Stimulated activated effector memory CD8-positive, alpha-beta T cell treated with anti-CD3 and anti-CD28 coated beads, Interleukin-12 subunit alpha, Interleukin-12 subunit beta, amount 100 ng/mL, for 72 hours (primary cell): ENCODE measurements at regions not wholly inside any gene's neighbourhood (a gene's known extent, or its start where the extent isn't known, plus 50 kb on each side); places are given as distances from the start of the nearest gene placed in this dataset.
A peak's percentile ranks its signal among the peaks of the same experiment; 100 is the strongest.
"Not testable (repeated sequence)": the region's sequence is repeated elsewhere in the genome, so short reads cannot be mapped to it uniquely, and the experiment has no call there.

Source experiments
- ATAC-seq: fragments of 150-1000 bp; cut with Tn5 transposase; 2 replicates; pipeline ENCODE4 v1.10.0; 2021
- DNase-seq, 2 donors: peaks; one replicate each; pipeline ENCODE4 v3.0.0; 2021 to 2022; ENCODE audit warnings: low spot score in 2 of 2
- H3K27ac Mint-ChIP-seq: one replicate; pipeline ENCODE4 v1.8.0; 2022; ENCODE audit warnings: mild to moderate bottlenecking, mixed read lengths
- H3K36me3 Mint-ChIP-seq: one replicate; pipeline ENCODE4 v1.8.0; 2022; ENCODE audit warnings: mild to moderate bottlenecking, mixed read lengths
- H3K4me1 Mint-ChIP-seq: one replicate; pipeline ENCODE4 v1.8.0; 2022; ENCODE audit warnings: mixed read lengths
- H3K4me3 Mint-ChIP-seq: one replicate; pipeline ENCODE4 v1.8.0; 2022; ENCODE audit warnings: mild to moderate bottlenecking, mixed read lengths
- H3K9me3 Mint-ChIP-seq: one replicate; pipeline ENCODE4 v1.8.0; 2022; ENCODE audit warnings: mixed read lengths

DNA sequence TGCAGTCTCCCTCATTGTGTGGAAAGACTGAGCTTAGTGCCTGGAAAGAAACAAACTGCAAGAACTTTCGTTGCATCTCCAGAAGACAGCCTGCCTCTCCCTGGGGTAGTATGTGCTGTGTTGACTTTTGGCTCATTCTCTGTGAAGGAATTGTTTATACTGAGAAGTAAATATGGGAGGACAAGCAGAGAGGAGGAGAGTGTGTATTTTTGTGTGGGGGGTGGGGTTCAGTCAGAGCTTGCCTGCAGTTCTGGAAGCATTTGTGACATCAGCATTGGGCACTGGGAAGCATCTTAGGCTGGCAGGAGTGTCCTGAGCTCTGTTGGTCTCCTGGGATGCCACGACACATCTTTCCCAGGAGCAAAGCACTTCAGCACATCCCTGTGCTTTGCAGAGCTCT, 147.9 kb downstream of the HS3ST3B1 start:
- DNase-seq, result no peak
- Mint-ChIP-seq H3K9me3 (no peaks in the 10 kb centered on the region), H3K4me1 (no peaks in the 10 kb centered on the region), H3K4me3 (no peak overlapping the region), H3K36me3 (no peaks in the 10 kb centered on the region), H3K27ac (no peak overlapping the region)
- no peak for ATAC-seq

- Mint-ChIP-seq H3K4me1 (peaks cover 6% of the 10 kb centered on the region), H3K9me3 (no peaks in the 10 kb centered on the region)
Observed at GRCh38 chr17:14446825-14447224, 145.9 kb downstream of the HS3ST3B1 start.

DNA sequence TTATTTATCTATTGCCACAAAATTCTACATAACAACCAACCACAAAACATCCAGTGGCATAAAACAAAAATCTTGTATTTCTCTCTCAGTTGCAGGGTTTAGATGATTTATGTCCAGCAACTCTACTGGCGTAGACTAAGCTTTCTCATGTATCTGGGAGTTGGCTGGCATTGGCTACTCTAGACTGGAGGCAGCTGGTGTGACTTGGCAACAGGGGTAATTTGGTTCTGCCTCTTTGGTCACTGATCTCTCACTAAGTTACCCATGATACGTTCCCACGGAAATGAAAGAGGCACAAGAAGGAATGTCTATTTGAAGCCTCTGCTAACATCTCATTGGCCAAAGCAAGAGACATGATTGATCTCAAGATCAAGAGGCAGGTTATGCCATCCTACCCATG, 144.0 kb downstream of the HS3ST3B1 start:
- H3K4me3 Mint-ChIP-seq, result no peak overlapping the region
- H3K36me3 Mint-ChIP-seq, result no peaks in the 10 kb centered on the region
- DNase-seq, result no peak
- H3K27ac Mint-ChIP-seq, result no peak overlapping the region
- H3K9me3 Mint-ChIP-seq, result no peaks in the 10 kb centered on the region
- peaks cover 8% of the 10 kb centered on the region for H3K4me1 Mint-ChIP-seq
- ATAC-seq, result no peak

More at GRCh38 chr17:14446825-14447224, 145.9 kb downstream of the HS3ST3B1 start:
- ATAC-seq (no peak), DNase-seq (no peak)
- Mint-ChIP-seq H3K36me3 (no peaks in the 10 kb centered on the region), H3K27ac (no peak overlapping the region), H3K4me3 (no peak overlapping the region)

DNA sequence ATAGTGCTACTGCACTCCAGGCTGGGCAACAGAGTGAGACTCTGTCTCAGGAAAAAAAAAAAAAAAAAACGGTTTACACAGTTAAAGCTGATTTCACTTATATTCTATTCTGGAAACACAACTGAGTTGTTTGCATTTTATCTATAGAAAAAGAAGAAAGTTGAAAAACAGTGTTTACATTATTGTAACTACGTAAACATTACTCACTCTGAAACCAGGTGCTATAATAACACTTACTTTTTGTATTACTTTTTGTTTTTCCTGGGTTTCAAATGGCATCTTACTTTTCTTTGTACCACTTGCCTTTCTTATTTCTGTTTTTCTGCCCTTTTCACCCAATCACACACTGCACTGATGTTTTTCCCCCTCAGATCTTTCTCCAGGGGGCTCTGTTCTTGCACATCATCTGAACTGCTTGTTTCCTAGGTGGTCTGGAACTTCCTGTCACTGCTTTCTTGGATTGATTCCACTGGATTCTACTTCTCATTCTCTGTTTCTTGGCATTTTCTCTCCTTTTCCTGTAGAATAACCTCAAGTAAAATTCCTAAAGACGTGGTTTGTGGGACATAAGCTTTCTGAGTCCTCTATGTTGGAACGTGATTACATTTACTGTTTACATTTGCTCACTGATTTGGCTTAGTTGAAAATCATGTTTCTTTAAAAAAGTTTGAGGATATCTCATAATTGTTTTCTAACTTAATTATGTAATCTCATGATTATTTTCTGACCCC, 142.1 kb downstream of the HS3ST3B1 start:
- H3K9me3 Mint-ChIP-seq, result no peaks in the 10 kb centered on the region
- peaks cover 13% of the 10 kb centered on the region for H3K4me1 Mint-ChIP-seq
- ATAC-seq (no peak), DNase-seq (no peak)
- no peak overlapping the region for H3K4me3 Mint-ChIP-seq
- H3K27ac Mint-ChIP-seq, result peak overlapping the region; percentile 13
- H3K36me3 Mint-ChIP-seq, result no peaks in the 10 kb centered on the region

GRCh38 chr17:14437176-14437575, 136.3 kb downstream of the HS3ST3B1 start:
- Mint-ChIP-seq H3K4me1 (peaks cover 17% of the 10 kb centered on the region), H3K9me3 (no peaks in the 10 kb centered on the region), H3K36me3 (no peaks in the 10 kb centered on the region), H3K27ac (no peak overlapping the region), H3K4me3 (no peak overlapping the region)
- no peak for DNase-seq
- ATAC-seq, result no peak

DNA sequence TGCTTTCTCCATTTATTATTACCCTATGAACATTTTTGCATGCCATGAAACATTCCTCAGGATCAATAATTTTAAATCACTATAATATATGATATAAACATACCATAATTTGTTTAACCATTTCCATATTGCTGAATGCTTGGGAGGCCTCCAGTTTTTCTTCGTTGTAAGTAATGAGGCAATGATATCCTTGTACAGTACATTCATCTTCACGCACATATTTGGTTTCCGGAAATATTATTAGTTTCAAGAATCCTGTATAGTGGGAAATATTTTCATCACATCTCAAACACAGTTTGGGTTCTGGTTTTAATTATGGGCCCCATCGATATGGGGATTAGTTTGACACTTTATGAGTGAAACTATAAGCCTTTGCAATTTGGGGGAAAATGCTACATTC, 135.4 kb downstream of the HS3ST3B1 start:
- H3K4me1 Mint-ChIP-seq, result peaks cover 17% of the 10 kb centered on the region

DNA sequence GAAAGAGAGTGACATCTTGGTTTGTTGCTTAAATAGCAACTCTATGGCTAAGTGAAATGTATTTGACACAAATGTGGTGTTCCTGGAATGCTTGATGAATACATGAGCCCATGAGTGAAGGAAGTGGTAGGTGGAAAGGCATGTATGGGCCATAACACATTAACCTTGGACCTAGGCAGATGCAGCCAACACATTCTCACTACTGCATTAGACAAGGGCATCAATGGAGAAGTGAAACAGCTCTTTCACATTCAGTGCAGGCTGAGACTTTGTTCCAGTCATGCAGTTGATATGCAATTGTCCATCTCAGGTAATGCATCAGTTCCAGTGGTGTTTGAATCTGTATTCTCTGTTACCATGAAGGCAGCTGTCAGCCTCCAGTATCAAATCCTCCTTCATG, 133.6 kb downstream of the HS3ST3B1 start:
- no peaks in the 10 kb centered on the region for H3K9me3 Mint-ChIP-seq
- H3K4me3 Mint-ChIP-seq, result no peak overlapping the region
- DNase-seq (no peak), ATAC-seq (no peak)
- H3K4me1 Mint-ChIP-seq, result peaks cover 21% of the 10 kb centered on the region
- no peaks in the 10 kb centered on the region for H3K36me3 Mint-ChIP-seq
- H3K27ac Mint-ChIP-seq, result no peak overlapping the region

More for the DNA sequence above, 135.4 kb downstream of the HS3ST3B1 start:
- Mint-ChIP-seq H3K4me3 (no peak overlapping the region), H3K9me3 (no peaks in the 10 kb centered on the region), H3K27ac (no peak overlapping the region), H3K36me3 (no peaks in the 10 kb centered on the region)
- DNase-seq (no peak), ATAC-seq (no peak)

DNA sequence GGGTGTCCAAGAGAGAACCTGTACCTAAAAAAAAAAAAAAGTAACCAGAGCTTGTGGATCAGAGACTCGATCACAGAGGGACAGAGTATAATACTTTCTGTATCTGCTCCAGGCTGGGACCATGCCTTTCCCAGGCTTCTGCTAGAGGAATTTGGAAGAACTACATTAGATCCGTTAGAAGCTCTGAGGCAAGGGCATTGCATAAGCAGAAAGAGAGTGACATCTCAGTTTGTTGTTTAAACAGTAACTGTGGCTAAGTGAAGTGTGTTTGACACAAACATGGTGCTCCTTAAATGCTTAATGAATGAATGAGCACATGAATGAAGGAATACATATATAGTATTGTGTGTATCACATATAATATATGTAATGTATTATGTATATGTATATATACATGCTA, 131.2 kb downstream of the HS3ST3B1 start:
- H3K4me1 Mint-ChIP-seq, result peaks cover 44% of the 10 kb centered on the region
- H3K27ac Mint-ChIP-seq, result no peak overlapping the region
- no peak for ATAC-seq
- no peak for DNase-seq
- H3K36me3 Mint-ChIP-seq, result no peaks in the 10 kb centered on the region
- no peaks in the 10 kb centered on the region for H3K9me3 Mint-ChIP-seq
- no peak overlapping the region for H3K4me3 Mint-ChIP-seq

GRCh38 chr17:14429084-14429483, 128.2 kb downstream of the HS3ST3B1 start:
- Mint-ChIP-seq H3K9me3 (no peaks in the 10 kb centered on the region), H3K27ac (peak overlapping the region; percentile 43), H3K36me3 (no peaks in the 10 kb centered on the region), H3K4me3 (peak overlapping the region; percentile 58), H3K4me1 (peaks cover 43% of the 10 kb centered on the region)
- no peak for DNase-seq
- no peak for ATAC-seq

- H3K27ac Mint-ChIP-seq, result peak overlapping the region; percentile 43
- H3K4me1 Mint-ChIP-seq, result peaks cover 47% of the 10 kb centered on the region
- DNase-seq (no peak), ATAC-seq (peak; percentile 79)
- H3K4me3 Mint-ChIP-seq, result peak overlapping the region; percentile 58
- H3K36me3 Mint-ChIP-seq, result no peaks in the 10 kb centered on the region
- no peaks in the 10 kb centered on the region for H3K9me3 Mint-ChIP-seq
Observed at GRCh38 chr17:14428648-14429029, 127.8 kb downstream of the HS3ST3B1 start.

GRCh38 chr17:14427900-14428647, 127.2 kb downstream of the HS3ST3B1 start:
- ATAC-seq (peak; percentile 99), DNase-seq (peak; percentile 11 to 62)
- peak overlapping the region; percentile 58 for H3K4me3 Mint-ChIP-seq

DNA sequence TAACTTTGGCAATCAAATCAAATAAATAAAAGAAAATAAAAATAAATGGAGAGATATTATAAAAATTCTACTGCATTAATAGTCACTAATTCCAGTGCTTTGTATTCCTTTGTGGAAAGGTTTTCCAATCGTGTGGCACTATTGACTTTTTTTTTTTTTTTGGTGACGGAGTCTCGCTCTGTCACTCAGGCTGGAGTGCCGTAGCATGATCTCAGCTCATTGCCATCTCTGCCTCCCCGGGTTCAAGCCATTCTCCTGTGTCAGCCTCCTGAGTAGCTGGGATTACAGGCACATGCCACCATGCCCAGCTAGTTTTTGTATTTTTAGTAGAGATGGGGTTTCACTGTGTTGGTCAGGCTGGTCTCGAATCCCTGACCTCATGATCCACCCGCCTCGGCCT, 122.3 kb downstream of the HS3ST3B1 start:
- not testable (repeated sequence) for ATAC-seq, DNase-seq, H3K9me3 Mint-ChIP-seq, H3K4me3 Mint-ChIP-seq, H3K27ac Mint-ChIP-seq, H3K36me3 Mint-ChIP-seq
- peaks cover 26% of the 10 kb centered on the region for H3K4me1 Mint-ChIP-seq

More at GRCh38 chr17:14427900-14428647, 127.2 kb downstream of the HS3ST3B1 start:
- Mint-ChIP-seq H3K36me3 (no peaks in the 10 kb centered on the region), H3K9me3 (no peaks in the 10 kb centered on the region), H3K4me1 (peaks cover 49% of the 10 kb centered on the region), H3K27ac (peak overlapping the region; percentile 43)

DNA sequence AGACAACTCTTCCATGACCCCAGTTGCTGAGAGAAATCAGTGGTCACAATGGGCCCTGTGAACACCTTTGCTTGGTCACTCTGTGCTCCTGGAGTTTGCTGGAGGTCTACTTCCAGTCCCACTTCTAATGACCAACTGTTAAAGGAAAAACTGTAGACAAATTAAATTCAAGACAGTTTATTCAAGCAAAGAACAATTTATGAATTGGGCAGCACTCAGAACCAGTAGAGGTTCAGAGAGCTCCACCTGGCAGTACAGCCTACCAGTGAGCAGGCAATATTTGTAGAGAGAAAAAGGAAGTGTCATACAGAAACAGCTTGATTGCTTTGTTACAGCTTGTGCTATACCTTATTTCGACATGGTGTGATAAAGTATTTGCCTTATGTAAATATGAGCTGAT, 116.5 kb downstream of the HS3ST3B1 start:
- Mint-ChIP-seq H3K4me1 (no peaks in the 10 kb centered on the region), H3K4me3 (no peak overlapping the region), H3K9me3 (peaks cover 4% of the 10 kb centered on the region), H3K36me3 (no peaks in the 10 kb centered on the region), H3K27ac (no peak overlapping the region)
- ATAC-seq, result no peak
- DNase-seq, result no peak

- no peak for ATAC-seq
- DNase-seq, result no peak
- Mint-ChIP-seq H3K36me3 (no peaks in the 10 kb centered on the region), H3K4me3 (no peak overlapping the region), H3K9me3 (no peaks in the 10 kb centered on the region), H3K4me1 (peaks cover 13% of the 10 kb centered on the region), H3K27ac (no peak overlapping the region)
Observed at GRCh38 chr17:14409292-14409691, 108.4 kb downstream of the HS3ST3B1 start.

DNA sequence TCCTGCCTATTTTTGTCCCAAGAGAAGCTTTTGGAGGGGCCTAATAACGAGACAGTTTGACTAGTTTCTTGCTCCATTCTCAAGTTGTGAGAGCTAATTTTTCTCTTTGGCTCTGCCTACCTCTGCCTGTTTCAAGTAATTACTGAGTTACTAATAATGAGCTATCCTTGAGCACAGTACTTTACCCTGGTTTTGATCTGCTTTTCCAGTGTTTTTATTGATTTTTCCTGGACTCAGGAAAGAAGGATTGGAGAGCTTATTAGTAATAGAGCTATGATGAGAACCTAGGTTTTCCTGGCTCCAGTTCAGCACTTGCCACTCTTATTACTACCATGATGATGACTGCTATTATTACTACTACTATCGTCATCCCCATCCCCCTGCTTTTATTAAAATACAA, 106.7 kb downstream of the HS3ST3B1 start:
- ATAC-seq, result no peak
- no peaks in the 10 kb centered on the region for H3K9me3 Mint-ChIP-seq
- H3K4me3 Mint-ChIP-seq, result no peak overlapping the region
- peaks cover 25% of the 10 kb centered on the region for H3K4me1 Mint-ChIP-seq
- H3K36me3 Mint-ChIP-seq, result no peaks in the 10 kb centered on the region
- no peak overlapping the region for H3K27ac Mint-ChIP-seq
- no peak for DNase-seq

DNA sequence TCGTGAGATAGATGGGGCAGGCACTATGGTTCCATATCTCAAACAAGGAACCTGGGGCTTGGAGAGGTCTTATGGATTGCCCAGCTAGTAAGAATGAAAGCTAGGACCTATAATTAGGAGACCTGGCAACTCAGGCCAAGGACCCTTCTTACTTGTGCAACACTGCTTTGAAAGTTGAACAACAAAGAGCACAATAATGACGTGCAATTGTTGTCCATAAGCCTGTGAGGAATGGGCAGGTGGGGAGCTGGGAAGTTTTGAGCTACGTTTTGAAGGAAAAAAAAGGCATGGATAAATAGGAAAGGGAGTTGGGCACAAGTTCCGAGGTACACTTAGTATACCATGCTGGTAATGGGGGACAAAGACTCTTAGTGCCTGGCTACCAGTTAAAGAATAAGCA, 104.3 kb downstream of the HS3ST3B1 start:
- no peak overlapping the region for H3K4me3 Mint-ChIP-seq
- no peak overlapping the region for H3K27ac Mint-ChIP-seq
- H3K9me3 Mint-ChIP-seq, result no peaks in the 10 kb centered on the region
- H3K4me1 Mint-ChIP-seq, result peaks cover 25% of the 10 kb centered on the region
- no peak for DNase-seq
- H3K36me3 Mint-ChIP-seq, result no peaks in the 10 kb centered on the region
- no peak for ATAC-seq
